HFF-Myc (cell line): ENCODE measurements at regions not wholly inside any gene's neighbourhood (a gene's known extent, or its start where the extent isn't known, plus 50 kb on each side); places are given as distances from the start of the nearest gene placed in this dataset.

ENCODE experiments used
- DNase-seq: peaks from one replicate; pipeline ENCODE4 v3.0.0-alpha.2; 2011; ENCODE audit warnings: low read depth; ENCODE audit errors: extremely low read depth
- H3K4me3 ChIP-seq: replicated peaks from 2 replicates; pipeline ENCODE4 v1.5.1; 2011; ENCODE audit warnings: low read depth, mild to moderate bottlenecking, control low read depth, low read length
- TF ChIP-seq, protein P1 (sequence below): IDR thresholded peaks from 2 replicates; pipeline ENCODE4 v1.5.1; 2012; ENCODE audit warnings: mild to moderate bottlenecking, low read depth, low read length, control low read depth; ENCODE audit errors: missing control alignments

GRCh38 chr14:55514819-55515490 lies 65.1 kb upstream of the KTN1 start:
- DNase-seq: peak; percentile 71
- peak overlapping the region; percentile 23 for H3K4me3 ChIP-seq
- TF ChIP-seq, protein P1, sequence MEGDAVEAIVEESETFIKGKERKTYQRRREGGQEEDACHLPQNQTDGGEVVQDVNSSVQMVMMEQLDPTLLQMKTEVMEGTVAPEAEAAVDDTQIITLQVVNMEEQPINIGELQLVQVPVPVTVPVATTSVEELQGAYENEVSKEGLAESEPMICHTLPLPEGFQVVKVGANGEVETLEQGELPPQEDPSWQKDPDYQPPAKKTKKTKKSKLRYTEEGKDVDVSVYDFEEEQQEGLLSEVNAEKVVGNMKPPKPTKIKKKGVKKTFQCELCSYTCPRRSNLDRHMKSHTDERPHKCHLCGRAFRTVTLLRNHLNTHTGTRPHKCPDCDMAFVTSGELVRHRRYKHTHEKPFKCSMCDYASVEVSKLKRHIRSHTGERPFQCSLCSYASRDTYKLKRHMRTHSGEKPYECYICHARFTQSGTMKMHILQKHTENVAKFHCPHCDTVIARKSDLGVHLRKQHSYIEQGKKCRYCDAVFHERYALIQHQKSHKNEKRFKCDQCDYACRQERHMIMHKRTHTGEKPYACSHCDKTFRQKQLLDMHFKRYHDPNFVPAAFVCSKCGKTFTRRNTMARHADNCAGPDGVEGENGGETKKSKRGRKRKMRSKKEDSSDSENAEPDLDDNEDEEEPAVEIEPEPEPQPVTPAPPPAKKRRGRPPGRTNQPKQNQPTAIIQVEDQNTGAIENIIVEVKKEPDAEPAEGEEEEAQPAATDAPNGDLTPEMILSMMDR: no peak

GRCh38 chr14:55516776-55517175 lies 63.2 kb upstream of the KTN1 start:
- no peak for DNase-seq
- TF ChIP-seq, protein P1: no peak
- H3K4me3 ChIP-seq: no peak overlapping the region

- no peak for DNase-seq
- TF ChIP-seq, protein P1: no peak
- no peak overlapping the region for H3K4me3 ChIP-seq
Observed at GRCh38 chr14:55518391-55518790, 61.6 kb upstream of the KTN1 start.

- TF ChIP-seq, protein P1: no peak
Observed at GRCh38 chr14:55519473-55520080, 60.4 kb upstream of the KTN1 start.

DNA sequence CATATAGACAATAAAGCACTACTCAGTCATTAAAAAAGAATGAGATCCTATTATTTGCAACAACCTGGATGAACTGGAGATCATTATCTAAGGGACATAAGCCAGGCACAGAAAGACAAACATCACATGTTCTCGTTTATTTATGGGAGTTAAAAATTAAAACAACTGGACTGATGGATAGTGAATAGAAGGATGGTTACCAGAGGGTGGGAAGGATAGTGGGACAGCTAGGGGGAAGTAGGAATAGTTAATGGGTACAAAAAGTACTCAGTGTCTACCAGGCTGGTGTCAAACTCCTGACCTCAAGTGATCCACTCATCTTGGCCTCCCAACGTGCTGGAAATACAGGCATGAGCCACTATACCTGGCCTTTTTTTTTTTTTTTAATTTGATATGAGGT lies 56.7 kb upstream of the KTN1 start:
- TF ChIP-seq, protein P1: no peak
- H3K4me3 ChIP-seq: no peak overlapping the region
- DNase-seq: no peak

More at GRCh38 chr14:55519473-55520080, 60.4 kb upstream of the KTN1 start:
- DNase-seq: no peak
- H3K4me3 ChIP-seq: no peak overlapping the region
